SK-N-DZ (cell line): ENCODE measurements at regions not wholly inside any gene's neighbourhood (a gene's known extent, or its start where the extent isn't known, plus 50 kb on each side); places are given as distances from the start of the nearest gene placed in this dataset.

Experiments used
- DNase-seq: peaks from one replicate; pipeline ENCODE4 v3.0.0-alpha.2; 2015; ENCODE audit warnings: low spot score

- DNase-seq, result no peak
Observed at GRCh38 chr2:157055660-157056199, 201.8 kb upstream of the GALNT5 start.

- no peak for DNase-seq
Observed at GRCh38 chr2:157056200-157056676, 201.3 kb upstream of the GALNT5 start.

GRCh38 chr2:157058161-157058560, 199.3 kb upstream of the GALNT5 start:
- no peak for DNase-seq

- DNase-seq, result no peak
Observed at GRCh38 chr2:157059036-157059435, 198.5 kb upstream of the GALNT5 start.

- DNase-seq, result no peak
Observed at GRCh38 chr2:157061799-157062198, 195.7 kb upstream of the GALNT5 start.

- DNase-seq, result no peak
Observed at GRCh38 chr2:157067562-157067961, 189.9 kb upstream of the GALNT5 start.

GRCh38 chr2:157068237-157068636, 189.3 kb upstream of the GALNT5 start:
- no peak for DNase-seq

- DNase-seq, result no peak
Observed at GRCh38 chr2:157075924-157076323, 181.6 kb upstream of the GALNT5 start.

GRCh38 chr2:157076526-157077161, 180.9 kb upstream of the GALNT5 start:
- DNase-seq, result no peak

- DNase-seq, result no peak
Observed at GRCh38 chr2:157077753-157078350, 179.7 kb upstream of the GALNT5 start.

GRCh38 chr2:157082950-157083349, 174.6 kb upstream of the GALNT5 start:
- DNase-seq, result no peak

- DNase-seq, result no peak
Observed at GRCh38 chr2:157085522-157085921, 172.0 kb upstream of the GALNT5 start.

- DNase-seq, result no peak
Observed at GRCh38 chr2:157087373-157088002, 170.0 kb upstream of the GALNT5 start.

- no peak for DNase-seq
Observed at GRCh38 chr2:157093666-157094065, 163.8 kb upstream of the GALNT5 start.

- DNase-seq, result no peak
Observed at GRCh38 chr2:157105372-157105771, 152.1 kb upstream of the GALNT5 start.

- no peak for DNase-seq
Observed at GRCh38 chr2:157106950-157107349, 150.6 kb upstream of the GALNT5 start.

GRCh38 chr2:157107460-157107859, 150.0 kb upstream of the GALNT5 start:
- no peak for DNase-seq

GRCh38 chr2:157107877-157108276, 149.6 kb upstream of the GALNT5 start:
- no peak for DNase-seq

GRCh38 chr2:157122776-157123175, 134.7 kb upstream of the GALNT5 start:
- DNase-seq, result no peak

- no peak for DNase-seq
Observed at GRCh38 chr2:157124731-157125130, 132.8 kb upstream of the GALNT5 start.

GRCh38 chr2:157125685-157126084, 131.8 kb upstream of the GALNT5 start:
- no peak for DNase-seq

- DNase-seq, result no peak
Observed at GRCh38 chr2:157127249-157128012, 130.1 kb upstream of the GALNT5 start.
